Activated naive CD4-positive, alpha-beta T cell treated with anti-CD3 and anti-CD28 coated beads for 36 hours (primary cell): ENCODE measurements at regions not wholly inside any gene's neighbourhood (a gene's known extent, or its start where the extent isn't known, plus 50 kb on each side); places are given as distances from the start of the nearest gene placed in this dataset.

Experiments used
- CTCF ChIA-PET: fragments of 350-600 bp; sonication (Branson Sonifier 250); formaldehyde crosslinking; loops from one replicate; lab custom pipeline; 2021; ENCODE audit warnings: antibody characterized with exemption; lab: Charles Lee
- DNase-seq: peaks from one replicate; pipeline ENCODE4 v3.0.0-alpha.2; 2020
- H3K27ac Mint-ChIP-seq: one replicate; pipeline ENCODE4 v1.8.0; 2021; ENCODE audit warnings: mild to moderate bottlenecking, mixed read lengths
- H3K27me3 Mint-ChIP-seq: one replicate; pipeline ENCODE4 v1.8.0; 2021; ENCODE audit warnings: low read depth, mixed read lengths
- H3K36me3 Mint-ChIP-seq: one replicate; pipeline ENCODE4 v1.8.0; 2021; ENCODE audit warnings: low read depth, mixed read lengths
- H3K4me1 Mint-ChIP-seq: one replicate; pipeline ENCODE4 v1.8.0; 2021; ENCODE audit warnings: low read depth, mixed read lengths
- H3K4me3 Mint-ChIP-seq: one replicate; pipeline ENCODE4 v1.8.0; 2021; ENCODE audit warnings: mild to moderate bottlenecking, moderate library complexity, mixed read lengths
- H3K9me3 Mint-ChIP-seq: one replicate; pipeline ENCODE4 v1.8.0; 2021; ENCODE audit warnings: mixed read lengths
- intact Hi-C: fragments of 100-400 bp; cut with micrococcal nuclease; formaldehyde crosslinking; loops from one replicate; pipeline ENCODE4 v1.15.1; 2023

DNA sequence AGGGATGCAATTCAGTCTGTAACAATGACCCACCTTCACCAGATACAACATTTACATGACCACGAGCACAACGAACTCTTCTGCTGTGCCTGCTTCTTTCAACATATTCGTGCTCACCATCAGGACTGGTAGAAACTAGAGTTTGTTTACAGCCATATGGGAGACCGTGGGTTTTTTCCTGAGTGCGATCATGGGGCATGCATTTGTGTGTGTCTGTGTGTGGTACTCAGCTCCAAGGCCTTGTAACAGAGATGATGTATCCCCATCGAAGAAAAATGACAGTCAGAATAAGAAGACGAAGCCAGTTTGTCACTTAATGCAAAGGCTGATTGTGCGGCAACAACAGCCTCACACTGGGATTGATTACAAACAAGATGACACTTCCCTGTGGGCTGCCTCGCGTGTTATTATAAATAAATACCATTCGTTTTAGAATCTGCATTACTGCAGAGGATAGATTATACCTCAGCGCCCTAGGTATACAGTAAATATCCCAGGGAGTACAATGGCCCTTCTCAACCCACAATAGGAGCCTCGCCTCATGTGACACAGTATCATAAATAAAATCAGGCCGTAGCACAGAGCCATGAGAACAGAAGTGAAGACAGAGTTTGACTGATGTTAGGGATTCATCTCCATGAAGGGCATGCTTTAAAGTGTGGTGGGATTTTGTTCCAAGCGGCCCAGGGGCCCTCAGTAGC is 97.3 kb upstream of the NOCT start:
- intact Hi-C loops = loop anchor here (10.0 kb wide), 1 partner anchor 234 kb away; no protein-coding TSS in a partner anchor
- no peaks in the 10 kb centered on the region for H3K4me1 Mint-ChIP-seq
- H3K27ac Mint-ChIP-seq = no peak overlapping the region
- H3K4me3 Mint-ChIP-seq = no peak overlapping the region
- no peaks in the 10 kb centered on the region for H3K36me3 Mint-ChIP-seq
- CTCF ChIA-PET = interaction anchor here (0.6 to 1.3 kb wide), 2 partner anchors 47 to 356 kb away, joined by 3 read pairs; no protein-coding TSS in a partner anchor
- DNase-seq = no peak
- H3K27me3 Mint-ChIP-seq = peaks cover 10% of the 10 kb centered on the region
- H3K9me3 Mint-ChIP-seq = no peaks in the 10 kb centered on the region

DNA sequence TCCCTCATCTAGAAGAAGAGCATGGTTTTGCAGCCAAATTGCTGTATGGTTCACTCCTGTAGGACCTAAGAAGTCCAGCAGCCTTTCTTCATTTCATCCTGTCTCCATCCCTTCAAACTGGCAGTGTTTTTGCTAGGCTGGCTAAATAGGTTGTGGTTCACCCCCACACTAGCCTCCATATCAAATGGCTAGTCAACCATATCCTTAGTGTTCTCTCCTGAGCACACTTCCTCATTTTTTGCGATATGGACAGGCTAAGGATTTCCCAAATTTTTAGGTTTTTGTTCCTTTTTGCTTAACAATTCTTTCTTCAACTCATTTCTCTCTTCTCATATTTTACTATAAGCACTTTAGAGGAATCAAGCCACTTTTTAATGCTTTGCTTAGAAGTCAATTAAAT is 98.8 kb upstream of the NOCT start:
- CTCF ChIA-PET = interaction anchor here (1.9 kb wide), 1 partner anchor 46 kb away, joined by 7 read pairs; no protein-coding TSS in a partner anchor
- no peaks in the 10 kb centered on the region for H3K4me1 Mint-ChIP-seq
- no peaks in the 10 kb centered on the region for H3K9me3 Mint-ChIP-seq
- H3K4me3 Mint-ChIP-seq = no peak overlapping the region
- no peak for DNase-seq
- H3K27me3 Mint-ChIP-seq = peaks cover 10% of the 10 kb centered on the region
- no peak overlapping the region for H3K27ac Mint-ChIP-seq
- H3K36me3 Mint-ChIP-seq = no peaks in the 10 kb centered on the region
- intact Hi-C loops = loop anchor here (10.0 kb wide), 1 partner anchor 232 kb away; no protein-coding TSS in a partner anchor

DNA sequence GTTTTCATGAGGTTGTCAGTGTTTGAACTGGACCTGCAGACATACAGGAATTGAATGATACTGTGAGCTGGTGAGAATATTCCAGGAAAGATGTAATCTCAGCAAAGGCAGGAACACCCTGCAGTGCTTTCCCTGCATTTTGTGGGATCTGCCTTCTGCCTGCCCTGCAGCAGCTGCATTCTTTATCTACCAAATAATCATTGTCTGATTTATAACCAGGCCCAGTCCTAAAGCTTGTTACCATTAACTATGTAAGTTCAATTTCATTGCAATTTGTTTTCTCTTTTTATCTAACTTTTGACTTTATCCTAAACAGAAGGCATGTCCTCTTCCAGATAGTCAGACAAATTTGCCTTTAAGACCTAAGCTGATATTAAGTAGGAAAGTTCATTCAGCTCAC is 99.8 kb upstream of the NOCT start:
- CTCF ChIA-PET = interaction anchor here (0.6 to 1.9 kb wide), 2 partner anchors 32 to 45 kb away, joined by 5 to 7 read pairs; no protein-coding TSS in a partner anchor
- H3K4me1 Mint-ChIP-seq = no peaks in the 10 kb centered on the region
- no peak overlapping the region for H3K4me3 Mint-ChIP-seq

DNA sequence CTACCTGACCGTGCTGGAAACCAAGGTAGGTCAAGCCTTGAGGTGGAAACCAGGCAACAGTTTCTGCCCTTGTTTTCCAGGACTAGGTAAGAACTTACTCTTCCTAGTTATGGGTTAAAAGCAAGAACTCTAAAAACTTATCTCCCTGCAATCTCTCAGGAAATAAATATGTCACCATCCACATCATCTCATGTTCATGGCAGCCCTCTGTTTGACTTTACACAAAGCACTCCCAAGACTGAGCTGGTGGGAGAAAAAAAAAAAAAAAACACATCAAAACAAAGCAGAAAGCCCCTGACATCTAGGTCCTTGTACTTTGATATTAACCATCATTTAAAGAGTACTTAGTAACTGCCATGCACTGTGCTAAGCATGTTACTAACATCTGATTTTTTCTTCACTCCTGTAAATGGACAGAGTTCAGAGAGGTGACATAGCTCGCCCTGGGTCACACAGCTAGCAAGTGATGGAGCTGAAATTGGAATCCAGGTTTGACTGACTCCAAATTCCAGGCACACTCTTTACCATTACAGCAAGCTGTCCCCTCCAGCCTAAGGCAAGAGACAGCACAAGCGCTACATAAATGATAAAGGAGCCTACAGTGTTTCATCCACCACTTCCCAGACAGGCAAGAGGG is 102.8 kb upstream of the NOCT start:
- no peak overlapping the region for H3K27ac Mint-ChIP-seq
- intact Hi-C loops = loop anchor here (10.0 kb wide), 1 partner anchor 228 kb away; no protein-coding TSS in a partner anchor
- peaks cover 2% of the 10 kb centered on the region for H3K27me3 Mint-ChIP-seq
- CTCF ChIA-PET = no interaction called here
- no peak for DNase-seq
- no peaks in the 10 kb centered on the region for H3K36me3 Mint-ChIP-seq
- H3K9me3 Mint-ChIP-seq = no peaks in the 10 kb centered on the region
- H3K4me3 Mint-ChIP-seq = no peak overlapping the region
- H3K4me1 Mint-ChIP-seq = no peaks in the 10 kb centered on the region

More for the DNA sequence above, 99.8 kb upstream of the NOCT start:
- Mint-ChIP-seq H3K27me3 (peaks cover 10% of the 10 kb centered on the region), H3K9me3 (no peaks in the 10 kb centered on the region), H3K36me3 (no peaks in the 10 kb centered on the region), H3K27ac (no peak overlapping the region)
- intact Hi-C loops = loop anchor here (10.0 kb wide), 1 partner anchor 231 kb away; no protein-coding TSS in a partner anchor
- no peak for DNase-seq

DNA sequence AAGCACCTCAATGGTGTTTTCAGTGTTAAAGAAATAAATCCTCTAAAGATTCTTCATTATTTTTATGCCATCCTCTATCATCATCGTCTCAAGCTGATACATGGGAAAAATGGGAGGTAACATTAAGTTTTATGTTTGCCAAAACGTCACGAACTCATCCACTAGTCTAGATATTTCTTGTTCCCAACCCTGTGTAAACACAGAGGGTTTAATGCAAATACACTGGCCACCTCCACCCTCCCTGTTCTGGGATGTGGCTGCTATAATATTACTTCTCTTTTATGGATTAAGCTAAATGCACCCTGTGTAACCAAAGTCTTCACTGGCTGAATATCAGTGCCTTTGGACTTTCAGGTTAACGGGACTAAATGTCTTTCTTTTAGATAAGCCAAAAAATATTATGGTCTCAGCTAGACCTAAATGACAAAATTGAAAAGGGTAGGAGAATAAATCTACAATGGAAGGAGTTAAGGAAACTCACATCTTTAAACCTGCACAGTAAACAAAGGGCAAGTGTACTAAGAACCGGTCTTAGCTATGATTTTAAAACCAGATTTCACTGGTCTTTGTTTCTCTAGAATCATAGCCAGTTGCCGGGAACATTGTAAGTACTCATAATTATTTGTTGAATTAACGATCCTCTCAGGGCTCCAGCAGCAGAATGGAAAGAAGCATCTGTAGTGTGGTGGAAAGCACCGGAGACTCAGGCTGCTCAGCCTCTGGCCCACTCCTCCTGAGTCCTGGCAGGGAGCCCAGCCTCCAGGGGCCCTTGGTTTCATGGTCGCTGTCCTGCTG is 103.5 kb upstream of the NOCT start:
- H3K9me3 Mint-ChIP-seq = no peaks in the 10 kb centered on the region
- intact Hi-C loops = loop anchor here (10.0 kb wide), 1 partner anchor 227 kb away; no protein-coding TSS in a partner anchor
- H3K27ac Mint-ChIP-seq = no peak overlapping the region
- CTCF ChIA-PET = no interaction called here
- H3K4me3 Mint-ChIP-seq = no peak overlapping the region
- H3K27me3 Mint-ChIP-seq = peaks cover 2% of the 10 kb centered on the region
- H3K4me1 Mint-ChIP-seq = no peaks in the 10 kb centered on the region
- no peak for DNase-seq
- no peaks in the 10 kb centered on the region for H3K36me3 Mint-ChIP-seq

DNA sequence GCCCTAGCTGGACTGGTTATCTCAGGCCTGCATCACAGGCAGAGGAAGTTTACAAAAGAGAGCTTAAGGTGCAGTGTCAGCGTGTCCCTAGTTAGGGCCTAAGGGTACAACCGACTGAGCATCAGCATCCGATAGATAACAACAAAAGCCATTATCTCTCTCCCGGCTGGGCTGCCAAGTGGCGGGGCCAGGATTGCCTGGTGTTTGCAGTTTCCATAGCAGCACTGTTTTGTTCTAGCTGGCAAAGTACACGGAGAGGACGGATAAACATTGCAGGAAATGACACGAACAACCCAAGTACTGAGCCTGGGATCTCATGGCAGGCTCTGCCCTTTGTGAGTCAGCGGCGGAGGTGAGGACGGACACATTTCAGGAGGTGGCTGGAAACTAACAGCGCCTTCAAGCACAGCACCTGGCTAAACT is 104.7 kb upstream of the NOCT start:
- H3K9me3 Mint-ChIP-seq = no peaks in the 10 kb centered on the region
- CTCF ChIA-PET = no interaction called here

DNA sequence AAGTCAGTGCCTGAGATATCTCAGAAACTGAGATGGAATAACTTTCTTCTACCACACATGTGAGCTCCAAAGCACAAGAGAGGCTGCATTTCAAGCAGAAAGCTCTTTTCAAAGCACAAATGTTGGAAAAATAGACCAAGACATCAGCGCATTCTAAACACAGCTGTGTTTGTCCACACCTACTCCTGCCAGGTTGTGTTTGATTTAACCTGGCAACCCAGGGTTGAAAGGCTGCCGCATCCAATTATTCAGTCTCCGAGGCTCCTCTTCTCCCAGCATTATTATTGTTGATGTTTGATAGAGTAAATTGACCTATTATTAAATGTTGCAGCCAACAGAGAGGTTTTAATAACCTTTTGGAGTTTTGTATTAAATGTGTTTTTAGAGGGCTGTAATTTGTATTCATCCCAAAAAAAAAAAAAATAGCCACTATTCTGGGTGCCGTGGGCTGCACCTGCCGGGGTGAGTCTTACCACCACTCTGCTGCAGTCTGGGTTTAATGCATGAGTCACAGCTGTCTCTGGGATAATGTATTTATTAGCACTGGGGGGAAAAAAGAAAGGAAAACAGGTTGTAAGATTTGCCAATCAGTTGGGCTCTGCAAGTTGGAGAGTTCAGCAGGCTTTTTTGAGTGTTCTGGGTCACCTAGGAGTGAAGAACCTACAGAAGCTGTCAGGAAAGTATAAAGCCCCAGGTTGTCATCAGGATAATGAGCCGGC is 105.2 kb upstream of the NOCT start:
- Mint-ChIP-seq H3K27me3 (peaks cover 2% of the 10 kb centered on the region), H3K4me1 (no peaks in the 10 kb centered on the region), H3K27ac (no peak overlapping the region), H3K4me3 (no peak overlapping the region), H3K36me3 (no peaks in the 10 kb centered on the region), H3K9me3 (no peaks in the 10 kb centered on the region)
- intact Hi-C loops = loop anchor here (10.0 kb wide), 1 partner anchor 226 kb away; no protein-coding TSS in a partner anchor
- DNase-seq = no peak
- CTCF ChIA-PET = no interaction called here

More for the DNA sequence above, 104.7 kb upstream of the NOCT start:
- Mint-ChIP-seq H3K27ac (no peak overlapping the region), H3K36me3 (no peaks in the 10 kb centered on the region), H3K4me3 (no peak overlapping the region), H3K4me1 (no peaks in the 10 kb centered on the region), H3K27me3 (peaks cover 2% of the 10 kb centered on the region)
- no peak for DNase-seq
- intact Hi-C loops = loop anchor here (10.0 kb wide), 1 partner anchor 226 kb away; no protein-coding TSS in a partner anchor

DNA sequence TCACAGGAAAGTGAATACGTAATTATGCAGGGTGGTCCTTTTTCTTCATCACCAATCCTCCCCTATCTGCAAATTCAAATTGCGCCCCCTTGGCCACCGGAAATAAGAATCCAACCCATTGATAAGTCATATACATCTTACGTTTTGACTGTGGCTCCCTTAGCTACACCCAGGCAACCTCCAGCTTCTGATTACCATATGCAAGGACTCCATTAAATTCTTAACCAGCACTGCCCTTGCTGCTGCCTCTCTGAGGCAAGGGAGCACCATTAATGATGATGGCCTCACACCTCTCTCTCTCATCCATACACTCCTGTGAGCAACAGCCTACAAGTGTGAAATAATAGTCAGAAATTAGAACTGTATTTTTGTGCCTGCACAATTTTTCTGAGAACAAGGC is 106.0 kb upstream of the NOCT start:
- intact Hi-C loops = no loop called here
- H3K9me3 Mint-ChIP-seq = no peaks in the 10 kb centered on the region

DNA sequence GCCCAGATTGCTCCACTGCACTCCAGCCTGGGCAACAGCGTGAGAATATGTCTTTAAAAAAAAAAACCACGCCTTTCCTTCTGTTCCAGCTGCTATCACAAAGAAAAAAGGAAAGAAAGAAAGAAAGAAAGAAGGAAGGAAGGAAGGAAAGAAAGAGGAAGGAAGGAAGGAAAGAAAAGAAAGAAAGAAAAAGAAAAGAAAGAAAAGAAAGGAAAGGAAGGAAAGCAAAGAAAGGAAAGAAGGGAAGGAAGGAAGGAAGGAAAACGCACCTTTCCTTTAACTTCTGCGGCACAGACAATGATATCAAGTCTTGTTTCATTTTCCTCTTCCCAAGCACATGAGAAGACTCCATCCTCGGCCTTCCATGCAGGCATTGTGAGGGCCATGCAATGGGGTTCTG is 107.4 kb upstream of the NOCT start:
- H3K4me3 Mint-ChIP-seq = no peak overlapping the region
- intact Hi-C loops = no loop called here
- H3K27me3 Mint-ChIP-seq = peaks cover 2% of the 10 kb centered on the region
- DNase-seq = no peak
- no peaks in the 10 kb centered on the region for H3K9me3 Mint-ChIP-seq
- no peaks in the 10 kb centered on the region for H3K4me1 Mint-ChIP-seq
- H3K27ac Mint-ChIP-seq = peak overlapping the region; percentile 21
- CTCF ChIA-PET = no interaction called here
- no peaks in the 10 kb centered on the region for H3K36me3 Mint-ChIP-seq

More for the DNA sequence above, 106.0 kb upstream of the NOCT start:
- Mint-ChIP-seq H3K4me3 (no peak overlapping the region), H3K36me3 (no peaks in the 10 kb centered on the region), H3K4me1 (no peaks in the 10 kb centered on the region), H3K27ac (no peak overlapping the region), H3K27me3 (peaks cover 2% of the 10 kb centered on the region)
- CTCF ChIA-PET = no interaction called here
- DNase-seq = no peak

DNA sequence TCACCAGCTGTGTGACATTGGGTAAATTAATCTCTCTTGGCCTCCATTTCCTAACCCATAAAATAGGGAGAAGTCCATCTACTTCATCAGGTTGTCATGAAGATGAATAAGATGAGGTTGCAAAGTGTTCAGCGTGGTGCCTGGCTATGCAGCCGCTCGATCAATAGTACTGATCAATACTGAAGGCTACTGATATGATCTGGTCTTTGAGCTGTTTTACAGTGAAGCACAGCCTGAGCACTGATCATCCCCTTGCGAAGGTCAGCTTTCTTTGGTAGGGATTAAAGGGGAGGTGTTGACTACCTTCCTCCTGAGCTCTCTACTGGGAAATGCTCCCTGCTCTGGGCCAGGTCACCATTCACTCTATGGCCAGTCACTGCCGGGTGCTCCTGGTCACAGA is 108.4 kb upstream of the NOCT start:
- no peaks in the 10 kb centered on the region for H3K4me1 Mint-ChIP-seq
- H3K36me3 Mint-ChIP-seq = no peaks in the 10 kb centered on the region
- no peak overlapping the region for H3K4me3 Mint-ChIP-seq
- DNase-seq = no peak
- H3K27ac Mint-ChIP-seq = no peak overlapping the region
- CTCF ChIA-PET = no interaction called here
- no peaks in the 10 kb centered on the region for H3K9me3 Mint-ChIP-seq
- intact Hi-C loops = no loop called here
- H3K27me3 Mint-ChIP-seq = peaks cover 2% of the 10 kb centered on the region

DNA sequence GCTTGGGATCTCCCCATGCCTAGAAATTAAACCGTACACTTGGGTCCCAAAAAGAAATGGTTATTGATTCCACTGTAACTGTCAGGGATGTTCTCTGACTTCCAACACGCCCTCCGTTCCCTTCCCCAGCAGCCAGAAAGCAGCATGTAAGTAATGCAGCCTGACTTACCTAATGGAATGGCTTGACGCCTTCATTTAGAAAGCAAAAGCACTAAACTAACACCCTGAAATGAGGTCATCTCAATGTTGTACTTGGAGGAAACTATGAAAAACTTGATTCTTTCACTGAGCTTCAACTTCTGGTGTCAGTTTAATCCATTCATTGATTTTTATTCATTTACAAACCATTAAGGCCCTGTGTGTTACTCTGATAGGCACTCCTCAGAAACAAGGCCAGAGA is 110.8 kb upstream of the NOCT start:
- intact Hi-C loops = no loop called here
- Mint-ChIP-seq H3K27ac (no peak overlapping the region), H3K36me3 (no peaks in the 10 kb centered on the region), H3K4me3 (no peak overlapping the region), H3K4me1 (no peaks in the 10 kb centered on the region), H3K27me3 (no peaks in the 10 kb centered on the region), H3K9me3 (no peaks in the 10 kb centered on the region)
- CTCF ChIA-PET = no interaction called here
- DNase-seq = no peak
